SK-N-SH treated with all-trans-retinoic acid at 6 μM for 48 hours (cell line): ENCODE measurements at regions not wholly inside any gene's neighbourhood (a gene's known extent, or its start where the extent isn't known, plus 50 kb on each side); places are given as distances from the start of the nearest gene placed in this dataset.

Experiments
- ATAC-seq: fragments of 200-7000 bp; cut with Tn5 transposase; 3 replicates; pipeline ENCODE4 v1.9.1; 2020; ENCODE audit warnings: mild to moderate bottlenecking, moderate library complexity
- ARNTL ChIP-seq: fragments of 450-650 bp; formaldehyde crosslinking; IDR thresholded peaks from 2 replicates; pipeline ENCODE4 v1.5.0; 2020; ENCODE audit warnings: low read depth, mild to moderate bottlenecking, moderate library complexity, borderline replicate concordance
- BACH2 ChIP-seq: fragments of 250-450 bp; sonication (Bioruptor Pico); IDR thresholded peaks from 2 replicates; pipeline ENCODE4 v1.9.0; 2021; ENCODE audit warnings: mild to moderate bottlenecking, borderline replicate concordance
- CSDC2 ChIP-seq: fragments of 250-450 bp; sonication (Bioruptor Pico); IDR thresholded peaks from 2 replicates; pipeline ENCODE4 v1.5.0; 2020; ENCODE audit warnings: mild to moderate bottlenecking, moderate library complexity
- ESRRG ChIP-seq: fragments of 250-450 bp; sonication (Bioruptor Pico); IDR thresholded peaks from 2 replicates; pipeline ENCODE4 v1.6.1; 2021; ENCODE audit warnings: mild to moderate bottlenecking
- GLIS3 ChIP-seq: fragments of 250-450 bp; sonication (Bioruptor Pico); IDR thresholded peaks from 2 replicates; pipeline ENCODE4 v1.5.0; 2020; ENCODE audit warnings: mild to moderate bottlenecking, moderate library complexity
- ISL1 ChIP-seq: fragments of 250-450 bp; sonication (Bioruptor Pico); IDR thresholded peaks from 2 replicates; pipeline ENCODE4 v2.1.2; 2022; ENCODE audit warnings: mild to moderate bottlenecking, moderate library complexity
- OSR1 ChIP-seq: fragments of 250-450 bp; sonication (Bioruptor Pico); IDR thresholded peaks from 2 replicates; pipeline ENCODE4 v1.8.0; 2022; ENCODE audit warnings: moderate library complexity, mild to moderate bottlenecking, inconsistent platforms
- PATZ1 ChIP-seq: fragments of 250-450 bp; sonication (Bioruptor Pico); IDR thresholded peaks from 2 replicates; pipeline ENCODE4 v1.8.0; 2020; ENCODE audit warnings: mild to moderate bottlenecking, moderate library complexity, borderline replicate concordance
- PPARA ChIP-seq: fragments of 250-450 bp; sonication (Bioruptor Pico); IDR thresholded peaks from 2 replicates; pipeline ENCODE4 v1.5.0; 2020; ENCODE audit warnings: mild to moderate bottlenecking, borderline replicate concordance
- RARB ChIP-seq: fragments of 250-450 bp; sonication (Bioruptor Pico); IDR thresholded peaks from 2 replicates; pipeline ENCODE4 v1.8.0; 2021; ENCODE audit warnings: mild to moderate bottlenecking, moderate library complexity
- SNAI2 ChIP-seq: fragments of 250-450 bp; sonication (Bioruptor Pico); IDR thresholded peaks from 2 replicates; pipeline ENCODE4 v1.5.0; 2020; ENCODE audit warnings: mild to moderate bottlenecking, moderate library complexity
- TCF4 ChIP-seq: fragments of 250-450 bp; sonication (Bioruptor Pico); IDR thresholded peaks from 2 replicates; pipeline ENCODE4 v1.8.0; 2021; ENCODE audit warnings: mild to moderate bottlenecking, moderate library complexity, borderline replicate concordance
- TOX ChIP-seq: fragments of 250-450 bp; sonication (Bioruptor Pico); IDR thresholded peaks from 2 replicates; pipeline ENCODE4 v1.8.0; 2021; ENCODE audit warnings: mild to moderate bottlenecking, moderate library complexity, borderline replicate concordance
- ZC3H10 ChIP-seq: fragments of 250-450 bp; sonication (Bioruptor Pico); IDR thresholded peaks from 2 replicates; pipeline ENCODE4 v1.5.1; 2021; ENCODE audit warnings: mild to moderate bottlenecking, moderate library complexity
- ZFP3 ChIP-seq: fragments of 250-450 bp; sonication (Bioruptor Pico); IDR thresholded peaks from 2 replicates; pipeline ENCODE4 v1.5.0; 2020; ENCODE audit warnings: mild to moderate bottlenecking, moderate library complexity
- ZFP30 ChIP-seq: fragments of 450-650 bp; formaldehyde crosslinking; IDR thresholded peaks from 2 replicates; pipeline ENCODE4 v1.5.0; 2022; ENCODE audit warnings: mild to moderate bottlenecking, moderate library complexity
- ZNF565 ChIP-seq: fragments of 450-650 bp; formaldehyde crosslinking; conservative IDR thresholded peaks from 2 replicates; pipeline ENCODE4 v1.5.0; 2020; ENCODE audit warnings: low read depth, mild to moderate bottlenecking, moderate library complexity
- ZNF70 ChIP-seq: fragments of 450-650 bp; formaldehyde crosslinking; IDR thresholded peaks from 2 replicates; pipeline ENCODE4 v1.5.0; 2020; ENCODE audit warnings: mild to moderate bottlenecking, moderate library complexity
- ZNF8 ChIP-seq: fragments of 450-650 bp; formaldehyde crosslinking; IDR thresholded peaks from 2 replicates; pipeline ENCODE4 v1.5.0; 2020; ENCODE audit warnings: mild to moderate bottlenecking, moderate library complexity
- TF ChIP-seq, protein P1 (sequence below): fragments of 250-450 bp; sonication (Bioruptor Pico); IDR thresholded peaks from 2 replicates; pipeline ENCODE4 v1.5.0; 2020; ENCODE audit warnings: mild to moderate bottlenecking, moderate library complexity
- TF ChIP-seq, protein P2 (sequence below): fragments of 250-450 bp; sonication (Bioruptor Pico); IDR thresholded peaks from 2 replicates; pipeline ENCODE4 v1.5.1; 2021; ENCODE audit warnings: mild to moderate bottlenecking, moderate library complexity
- TF ChIP-seq, protein P3 (sequence below): fragments of 250-450 bp; sonication (Bioruptor Pico); IDR thresholded peaks from 2 replicates; pipeline ENCODE4 v1.5.1; 2020; ENCODE audit warnings: low read depth, mild to moderate bottlenecking, moderate library complexity
- TF ChIP-seq, protein P4 (sequence below): fragments of 250-450 bp; sonication (Bioruptor Pico); IDR thresholded peaks from 2 replicates; pipeline ENCODE4 v1.8.0; 2021; ENCODE audit warnings: low read depth, mild to moderate bottlenecking, moderate library complexity, borderline replicate concordance

- TF ChIP-seq PATZ1 (CRISPR knock-in tag) (no peak), PPARA (CRISPR knock-in tag) (no peak), ISL1 (CRISPR knock-in tag) (no peak), TCF4 (CRISPR knock-in tag) (no peak), ARNTL (CRISPR knock-in tag) (no peak), ZNF70 (CRISPR knock-in tag) (no peak), ZNF8 (no peak), RARB (CRISPR knock-in tag) (no peak), ZC3H10 (CRISPR knock-in tag) (no peak), GLIS3 (CRISPR knock-in tag) (no peak)
- TF ChIP-seq, protein P1, sequence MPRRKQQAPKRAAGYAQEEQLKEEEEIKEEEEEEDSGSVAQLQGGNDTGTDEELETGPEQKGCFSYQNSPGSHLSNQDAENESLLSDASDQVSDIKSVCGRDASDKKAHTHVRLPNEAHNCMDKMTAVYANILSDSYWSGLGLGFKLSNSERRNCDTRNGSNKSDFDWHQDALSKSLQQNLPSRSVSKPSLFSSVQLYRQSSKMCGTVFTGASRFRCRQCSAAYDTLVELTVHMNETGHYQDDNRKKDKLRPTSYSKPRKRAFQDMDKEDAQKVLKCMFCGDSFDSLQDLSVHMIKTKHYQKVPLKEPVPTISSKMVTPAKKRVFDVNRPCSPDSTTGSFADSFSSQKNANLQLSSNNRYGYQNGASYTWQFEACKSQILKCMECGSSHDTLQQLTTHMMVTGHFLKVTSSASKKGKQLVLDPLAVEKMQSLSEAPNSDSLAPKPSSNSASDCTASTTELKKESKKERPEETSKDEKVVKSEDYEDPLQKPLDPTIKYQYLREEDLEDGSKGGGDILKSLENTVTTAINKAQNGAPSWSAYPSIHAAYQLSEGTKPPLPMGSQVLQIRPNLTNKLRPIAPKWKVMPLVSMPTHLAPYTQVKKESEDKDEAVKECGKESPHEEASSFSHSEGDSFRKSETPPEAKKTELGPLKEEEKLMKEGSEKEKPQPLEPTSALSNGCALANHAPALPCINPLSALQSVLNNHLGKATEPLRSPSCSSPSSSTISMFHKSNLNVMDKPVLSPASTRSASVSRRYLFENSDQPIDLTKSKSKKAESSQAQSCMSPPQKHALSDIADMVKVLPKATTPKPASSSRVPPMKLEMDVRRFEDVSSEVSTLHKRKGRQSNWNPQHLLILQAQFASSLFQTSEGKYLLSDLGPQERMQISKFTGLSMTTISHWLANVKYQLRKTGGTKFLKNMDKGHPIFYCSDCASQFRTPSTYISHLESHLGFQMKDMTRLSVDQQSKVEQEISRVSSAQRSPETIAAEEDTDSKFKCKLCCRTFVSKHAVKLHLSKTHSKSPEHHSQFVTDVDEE (CRISPR knock-in tag): no peak
- ATAC-seq: no peak
These were observed 730.8 kb upstream of the NDST4 start for GRCh38 chr4:115844180-115844579.

DNA sequence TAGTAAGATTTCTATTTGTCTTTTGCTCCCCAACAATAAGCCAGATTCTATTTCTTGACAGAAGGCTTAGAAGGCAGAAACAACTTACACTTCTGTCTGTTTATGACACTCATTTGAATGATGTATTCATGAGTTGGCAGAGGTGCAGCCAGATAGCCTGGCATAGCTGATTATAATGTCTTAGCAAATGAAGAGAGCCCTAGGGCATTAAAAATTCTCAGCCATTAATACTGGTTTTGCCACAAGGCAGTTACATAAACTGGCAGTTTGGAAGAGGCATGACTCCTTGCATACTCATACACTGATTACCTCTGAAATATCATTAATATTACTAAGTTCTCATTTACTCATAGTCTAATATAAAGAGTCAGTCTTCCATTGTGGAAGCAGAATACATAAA is 728.5 kb upstream of the NDST4 start:
- no peak for ATAC-seq
- TF ChIP-seq, protein P2, sequence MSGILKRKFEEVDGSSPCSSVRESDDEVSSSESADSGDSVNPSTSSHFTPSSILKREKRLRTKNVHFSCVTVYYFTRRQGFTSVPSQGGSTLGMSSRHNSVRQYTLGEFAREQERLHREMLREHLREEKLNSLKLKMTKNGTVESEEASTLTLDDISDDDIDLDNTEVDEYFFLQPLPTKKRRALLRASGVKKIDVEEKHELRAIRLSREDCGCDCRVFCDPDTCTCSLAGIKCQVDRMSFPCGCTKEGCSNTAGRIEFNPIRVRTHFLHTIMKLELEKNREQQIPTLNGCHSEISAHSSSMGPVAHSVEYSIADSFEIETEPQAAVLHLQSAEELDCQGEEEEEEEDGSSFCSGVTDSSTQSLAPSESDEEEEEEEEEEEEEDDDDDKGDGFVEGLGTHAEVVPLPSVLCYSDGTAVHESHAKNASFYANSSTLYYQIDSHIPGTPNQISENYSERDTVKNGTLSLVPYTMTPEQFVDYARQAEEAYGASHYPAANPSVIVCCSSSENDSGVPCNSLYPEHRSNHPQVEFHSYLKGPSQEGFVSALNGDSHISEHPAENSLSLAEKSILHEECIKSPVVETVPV (CRISPR knock-in tag): no peak
- TF ChIP-seq PATZ1 (CRISPR knock-in tag): no peak
- no peak for TF ChIP-seq OSR1 (CRISPR knock-in tag)
- TF ChIP-seq TOX: no peak
- no peak for TF ChIP-seq TCF4 (CRISPR knock-in tag)
- TF ChIP-seq, protein P3, sequence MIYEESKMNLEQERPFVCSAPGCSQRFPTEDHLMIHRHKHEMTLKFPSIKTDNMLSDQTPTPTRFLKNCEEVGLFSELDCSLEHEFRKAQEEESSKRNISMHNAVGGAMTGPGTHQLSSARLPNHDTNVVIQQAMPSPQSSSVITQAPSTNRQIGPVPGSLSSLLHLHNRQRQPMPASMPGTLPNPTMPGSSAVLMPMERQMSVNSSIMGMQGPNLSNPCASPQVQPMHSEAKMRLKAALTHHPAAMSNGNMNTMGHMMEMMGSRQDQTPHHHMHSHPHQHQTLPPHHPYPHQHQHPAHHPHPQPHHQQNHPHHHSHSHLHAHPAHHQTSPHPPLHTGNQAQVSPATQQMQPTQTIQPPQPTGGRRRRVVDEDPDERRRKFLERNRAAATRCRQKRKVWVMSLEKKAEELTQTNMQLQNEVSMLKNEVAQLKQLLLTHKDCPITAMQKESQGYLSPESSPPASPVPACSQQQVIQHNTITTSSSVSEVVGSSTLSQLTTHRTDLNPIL (CRISPR knock-in tag): no peak
- no peak for TF ChIP-seq ESRRG (CRISPR knock-in tag)
- TF ChIP-seq ZNF70 (CRISPR knock-in tag): no peak
- TF ChIP-seq ZFP30 (CRISPR knock-in tag): no peak
- no peak for TF ChIP-seq SNAI2 (CRISPR knock-in tag)
- TF ChIP-seq BACH2: no peak
- TF ChIP-seq ARNTL (CRISPR knock-in tag): no peak
- no peak for TF ChIP-seq ISL1 (CRISPR knock-in tag)
- TF ChIP-seq RARB (CRISPR knock-in tag): no peak
- TF ChIP-seq, protein P4, sequence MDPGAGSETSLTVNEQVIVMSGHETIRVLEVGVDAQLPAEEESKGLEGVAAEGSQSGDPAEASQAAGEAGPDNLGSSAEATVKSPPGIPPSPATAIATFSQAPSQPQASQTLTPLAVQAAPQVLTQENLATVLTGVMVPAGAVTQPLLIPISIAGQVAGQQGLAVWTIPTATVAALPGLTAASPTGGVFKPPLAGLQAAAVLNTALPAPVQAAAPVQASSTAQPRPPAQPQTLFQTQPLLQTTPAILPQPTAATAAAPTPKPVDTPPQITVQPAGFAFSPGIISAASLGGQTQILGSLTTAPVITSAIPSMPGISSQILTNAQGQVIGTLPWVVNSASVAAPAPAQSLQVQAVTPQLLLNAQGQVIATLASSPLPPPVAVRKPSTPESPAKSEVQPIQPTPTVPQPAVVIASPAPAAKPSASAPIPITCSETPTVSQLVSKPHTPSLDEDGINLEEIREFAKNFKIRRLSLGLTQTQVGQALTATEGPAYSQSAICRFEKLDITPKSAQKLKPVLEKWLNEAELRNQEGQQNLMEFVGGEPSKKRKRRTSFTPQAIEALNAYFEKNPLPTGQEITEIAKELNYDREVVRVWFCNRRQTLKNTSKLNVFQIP: no peak
- TF ChIP-seq ZFP3 (CRISPR knock-in tag): no peak
- TF ChIP-seq GLIS3 (CRISPR knock-in tag): no peak
- no peak for TF ChIP-seq ZNF565
- TF ChIP-seq CSDC2 (CRISPR knock-in tag): no peak
